Panc1 (cell line): ENCODE measurements at regions not wholly inside any gene's neighbourhood (a gene's known extent, or its start where the extent isn't known, plus 50 kb on each side); places are given as distances from the start of the nearest gene placed in this dataset.

Experiments used
- ATAC-seq: fragments of 200-7000 bp; cut with Tn5 transposase; 2 replicates; pipeline ENCODE4 v1.9.1; 2020; ENCODE audit warnings: mild to moderate bottlenecking, moderate library complexity
- BruUV-seq: library from RNA; stranded (reverse); fragments of 400-500 nt; replicated peaks from 2 replicates; lab custom pipeline; 2021; lab: Mats Ljungman, UMichigan
- CTCF ChIA-PET: fragments of 300-600 bp; sonication (Branson Sonifier 250); formaldehyde crosslinking; loops from one replicate; lab custom pipeline; 2022; ENCODE audit warnings: antibody characterized with exemption; lab: Charles Lee
- POLR2A ChIA-PET: fragments of 300-600 bp; sonication (Branson Sonifier 250); formaldehyde crosslinking; loops from one replicate; lab custom pipeline; 2022; ENCODE audit warnings: antibody characterized with exemption; lab: Charles Lee
- DNase-seq: peaks from one replicate; pipeline ENCODE4 v3.0.0-alpha.2; 2010; ENCODE audit warnings: low read depth, low spot score
- H3K27ac ChIP-seq: 2 replicates; pipeline ENCODE4 v1.5.1; 2011; ENCODE audit warnings: mild to moderate bottlenecking, low read length, inconsistent platforms
- H3K27me3 ChIP-seq: fragments of 200-500 bp; sonication (Bioruptor generic); 2 replicates; pipeline ENCODE4 v1.6.0; 2014; ENCODE audit warnings: low read length, inconsistent platforms; ENCODE audit not compliant: control insufficient read depth, insufficient read depth
- H3K36me3 ChIP-seq: fragments of 200-500 bp; sonication (Bioruptor generic); 2 replicates; pipeline ENCODE4 v1.5.1; 2014; ENCODE audit warnings: inconsistent platforms, mild to moderate bottlenecking, low read length, moderate library complexity; ENCODE audit not compliant: control insufficient read depth, insufficient read depth
- H3K4me1 ChIP-seq: 2 replicates; pipeline ENCODE4 v1.5.1; 2011; ENCODE audit warnings: inconsistent platforms, mild to moderate bottlenecking, low read length, moderate library complexity; ENCODE audit not compliant: control insufficient read depth, insufficient read depth
- H3K4me3 ChIP-seq, 2 experiments: 2 replicates each; pipeline ENCODE4 v1.5.1; 2011 to 2012; ENCODE audit warnings: low read depth in 2 of 2, low read length in 2 of 2, mild to moderate bottlenecking in 2 of 2, inconsistent platforms in 1 of 2, moderate library complexity in 1 of 2
- H3K9me3 ChIP-seq: fragments of 200-500 bp; sonication (Bioruptor generic); 2 replicates; pipeline ENCODE4 v1.5.1; 2014; ENCODE audit warnings: low read depth, mild to moderate bottlenecking, inconsistent platforms, low read length, moderate library complexity; ENCODE audit not compliant: control insufficient read depth, insufficient read depth
- POLR2AphosphoS5 ChIP-seq: IDR thresholded peaks from 2 replicates; pipeline ENCODE4 v1.6.1; 2012; ENCODE audit warnings: mild to moderate bottlenecking, low read depth, low read length, moderate library complexity
- SIN3A ChIP-seq: IDR thresholded peaks from 2 replicates; pipeline ENCODE4 v1.6.1; 2012; ENCODE audit warnings: low read depth, mild to moderate bottlenecking, low read length, moderate library complexity, borderline replicate concordance; ENCODE audit not compliant: insufficient read depth
- TCF7L2 ChIP-seq: IDR thresholded peaks from 2 replicates; pipeline ENCODE4 v1.6.1; 2011; ENCODE audit warnings: mild to moderate bottlenecking, low read depth, low read length, inconsistent platforms
- in situ Hi-C: cut with HindIII; loops from 2 replicates; pipeline ENCODE4 v1.10.0; 2016; ENCODE audit warnings: low sequenced_read_pairs, low pct_unique_long_range_greater_than_20kb
- intact Hi-C: fragments of 100-400 bp; cut with micrococcal nuclease; formaldehyde crosslinking; loops from one replicate; pipeline ENCODE4 v1.10.0; 2022; ENCODE audit not compliant: unreplicated experiment
- TF ChIP-seq, protein P1 (sequence below), 2 experiments: IDR thresholded peaks; 2 replicates each; pipeline ENCODE4 v1.6.1; 2011 to 2012; ENCODE audit warnings: low read depth in 2 of 2, control low read depth in 1 of 2, low read length in 1 of 2, mild to moderate bottlenecking in 1 of 2, moderate library complexity in 1 of 2; ENCODE audit not compliant: insufficient read depth in 1 of 2
- TF ChIP-seq, protein P2 (sequence below): fragments of 450-650 bp; IDR thresholded peaks from 2 replicates; pipeline ENCODE4 v1.5.1; 2017; ENCODE audit warnings: mild to moderate bottlenecking

DNA sequence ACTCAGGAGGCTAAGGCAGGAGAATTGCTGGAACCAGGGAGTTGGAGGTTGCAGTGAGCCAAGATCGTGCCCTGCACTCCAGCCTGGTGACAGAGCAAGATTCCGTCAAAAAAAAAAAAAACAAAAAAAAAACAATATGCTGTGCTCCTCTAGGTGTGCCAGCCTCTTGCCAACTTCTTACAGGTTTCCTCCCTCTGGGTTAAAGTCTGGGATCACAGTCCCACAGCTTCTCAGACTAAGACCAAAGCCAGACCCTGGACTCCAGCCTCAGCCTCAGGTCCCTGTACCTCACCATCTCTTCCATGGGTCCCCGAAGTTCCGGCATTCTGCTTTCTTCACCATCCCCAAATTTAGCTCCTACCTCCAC, 180.8 kb upstream of the MVB12B start:
- no TSS peak for BruUV-seq
- H3K27ac ChIP-seq, result no peak overlapping the region
- ChIA-PET CTCF (no interaction called here), POLR2A (no interaction called here)
- H3K36me3 ChIP-seq, result no peaks in the 10 kb centered on the region
- TF ChIP-seq TCF7L2 (no peak), POLR2AphosphoS5 (no peak), SIN3A (no peak)
- TF ChIP-seq, protein P1, sequence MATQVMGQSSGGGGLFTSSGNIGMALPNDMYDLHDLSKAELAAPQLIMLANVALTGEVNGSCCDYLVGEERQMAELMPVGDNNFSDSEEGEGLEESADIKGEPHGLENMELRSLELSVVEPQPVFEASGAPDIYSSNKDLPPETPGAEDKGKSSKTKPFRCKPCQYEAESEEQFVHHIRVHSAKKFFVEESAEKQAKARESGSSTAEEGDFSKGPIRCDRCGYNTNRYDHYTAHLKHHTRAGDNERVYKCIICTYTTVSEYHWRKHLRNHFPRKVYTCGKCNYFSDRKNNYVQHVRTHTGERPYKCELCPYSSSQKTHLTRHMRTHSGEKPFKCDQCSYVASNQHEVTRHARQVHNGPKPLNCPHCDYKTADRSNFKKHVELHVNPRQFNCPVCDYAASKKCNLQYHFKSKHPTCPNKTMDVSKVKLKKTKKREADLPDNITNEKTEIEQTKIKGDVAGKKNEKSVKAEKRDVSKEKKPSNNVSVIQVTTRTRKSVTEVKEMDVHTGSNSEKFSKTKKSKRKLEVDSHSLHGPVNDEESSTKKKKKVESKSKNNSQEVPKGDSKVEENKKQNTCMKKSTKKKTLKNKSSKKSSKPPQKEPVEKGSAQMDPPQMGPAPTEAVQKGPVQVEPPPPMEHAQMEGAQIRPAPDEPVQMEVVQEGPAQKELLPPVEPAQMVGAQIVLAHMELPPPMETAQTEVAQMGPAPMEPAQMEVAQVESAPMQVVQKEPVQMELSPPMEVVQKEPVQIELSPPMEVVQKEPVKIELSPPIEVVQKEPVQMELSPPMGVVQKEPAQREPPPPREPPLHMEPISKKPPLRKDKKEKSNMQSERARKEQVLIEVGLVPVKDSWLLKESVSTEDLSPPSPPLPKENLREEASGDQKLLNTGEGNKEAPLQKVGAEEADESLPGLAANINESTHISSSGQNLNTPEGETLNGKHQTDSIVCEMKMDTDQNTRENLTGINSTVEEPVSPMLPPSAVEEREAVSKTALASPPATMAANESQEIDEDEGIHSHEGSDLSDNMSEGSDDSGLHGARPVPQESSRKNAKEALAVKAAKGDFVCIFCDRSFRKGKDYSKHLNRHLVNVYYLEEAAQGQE (IDR thresholded peaks at IDR 0.05; ENCODE audit: insufficient read depth in 1 of 2, low read depth in 2 of 2, low read length in 1 of 2), result no peak
- TF ChIP-seq, protein P2, sequence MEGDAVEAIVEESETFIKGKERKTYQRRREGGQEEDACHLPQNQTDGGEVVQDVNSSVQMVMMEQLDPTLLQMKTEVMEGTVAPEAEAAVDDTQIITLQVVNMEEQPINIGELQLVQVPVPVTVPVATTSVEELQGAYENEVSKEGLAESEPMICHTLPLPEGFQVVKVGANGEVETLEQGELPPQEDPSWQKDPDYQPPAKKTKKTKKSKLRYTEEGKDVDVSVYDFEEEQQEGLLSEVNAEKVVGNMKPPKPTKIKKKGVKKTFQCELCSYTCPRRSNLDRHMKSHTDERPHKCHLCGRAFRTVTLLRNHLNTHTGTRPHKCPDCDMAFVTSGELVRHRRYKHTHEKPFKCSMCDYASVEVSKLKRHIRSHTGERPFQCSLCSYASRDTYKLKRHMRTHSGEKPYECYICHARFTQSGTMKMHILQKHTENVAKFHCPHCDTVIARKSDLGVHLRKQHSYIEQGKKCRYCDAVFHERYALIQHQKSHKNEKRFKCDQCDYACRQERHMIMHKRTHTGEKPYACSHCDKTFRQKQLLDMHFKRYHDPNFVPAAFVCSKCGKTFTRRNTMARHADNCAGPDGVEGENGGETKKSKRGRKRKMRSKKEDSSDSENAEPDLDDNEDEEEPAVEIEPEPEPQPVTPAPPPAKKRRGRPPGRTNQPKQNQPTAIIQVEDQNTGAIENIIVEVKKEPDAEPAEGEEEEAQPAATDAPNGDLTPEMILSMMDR, result no peak
- no peak for ATAC-seq
- no peak for DNase-seq
- H3K4me3 ChIP-seq, result no peak overlapping the region
- no peaks in the 10 kb centered on the region for H3K4me1 ChIP-seq
- intact Hi-C loops, result no loop called here
- H3K9me3 ChIP-seq, result no peaks in the 10 kb centered on the region
- in situ Hi-C loops, result no loop called here
- no peaks in the 10 kb centered on the region for H3K27me3 ChIP-seq

DNA sequence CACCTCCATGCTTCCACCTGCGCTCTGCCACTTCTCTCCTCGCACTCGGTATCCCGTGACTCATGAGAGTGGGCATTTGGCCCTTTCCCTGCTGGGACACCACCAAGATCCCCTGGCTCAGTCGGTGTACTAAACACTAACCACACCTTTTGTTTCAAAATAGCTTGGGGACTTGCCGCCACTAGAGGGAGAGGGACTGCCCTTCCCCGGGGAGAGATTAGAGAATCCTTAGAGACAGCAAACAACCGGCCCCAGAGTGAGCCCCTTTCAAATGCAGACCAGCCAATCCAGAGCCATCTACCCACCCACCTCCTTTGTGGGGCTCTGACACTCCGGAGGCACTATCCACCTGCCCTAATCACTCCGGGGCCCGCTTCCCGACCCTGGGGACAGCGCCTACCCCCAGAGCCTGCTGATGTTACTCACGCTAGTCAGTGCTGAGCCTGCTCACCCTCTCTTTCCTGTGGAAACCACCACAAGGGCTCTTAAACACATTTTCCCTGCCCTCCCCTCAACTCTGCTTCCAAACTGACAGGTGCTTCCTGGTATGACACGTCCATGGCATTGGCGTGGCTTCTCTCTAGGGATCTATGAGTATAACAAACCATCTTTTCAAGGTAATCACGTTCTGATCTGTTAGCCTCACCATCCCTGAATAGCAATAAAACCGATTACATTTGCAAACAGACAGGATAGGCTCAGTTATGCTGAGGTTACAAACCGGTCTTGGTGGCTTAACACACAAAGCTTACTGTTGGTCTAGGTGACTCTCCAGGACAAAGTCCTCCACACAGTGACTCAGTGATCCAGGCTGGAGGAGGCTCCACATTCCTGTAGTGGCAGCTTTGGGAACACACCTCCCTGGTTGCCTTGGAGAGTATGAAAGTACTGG, 180.1 kb upstream of the MVB12B start:
- no peak for DNase-seq
- H3K4me3 ChIP-seq, result no peak overlapping the region
- BruUV-seq, result no TSS peak
- POLR2A ChIA-PET, result no interaction called here
- no peaks in the 10 kb centered on the region for H3K27me3 ChIP-seq
- no peak for TF ChIP-seq SIN3A
- TF ChIP-seq, protein P2, result peak; percentile 70
- no peak overlapping the region for H3K27ac ChIP-seq
- CTCF ChIA-PET, result interaction anchor here (0.6 kb wide), 1 partner anchor 11 kb away, joined by 4 read pairs; no protein-coding TSS in a partner anchor
- intact Hi-C loops (no loop called here), in situ Hi-C loops (no loop called here)
- H3K36me3 ChIP-seq, result no peaks in the 10 kb centered on the region
- peak; percentile 77; the same call in 1 of the 2 replicates for ATAC-seq
- no peaks in the 10 kb centered on the region for H3K4me1 ChIP-seq
- no peaks in the 10 kb centered on the region for H3K9me3 ChIP-seq
